Activated gamma-delta T cell treated with anti-CD3 and anti-CD28 coated beads, Interleukin-2, amount 50 U/mL, for 16 hours (primary cell): ENCODE measurements at regions not wholly inside any gene's neighbourhood (a gene's known extent, or its start where the extent isn't known, plus 50 kb on each side); places are given as distances from the start of the nearest gene placed in this dataset.

Source experiments
- DNase-seq: peaks from one replicate; pipeline ENCODE4 v3.0.0-alpha.2; 2020; ENCODE audit warnings: low read depth

GRCh38 chr22:44613196-44613595 is 88.8 kb upstream of the PRR5 start:
- DNase-seq, result no peak

GRCh38 chr22:44611880-44612496 is 90.0 kb upstream of the PRR5 start:
- DNase-seq, result no peak

GRCh38 chr22:44610071-44610470 is 91.9 kb upstream of the PRR5 start:
- no peak for DNase-seq

- DNase-seq, result no peak
Measured at GRCh38 chr22:44609400-44609988, 92.5 kb upstream of the PRR5 start.

GRCh38 chr22:44608597-44609399 is 93.2 kb upstream of the PRR5 start:
- DNase-seq, result no peak

- no peak for DNase-seq
Measured at GRCh38 chr22:44606126-44606525, 95.9 kb upstream of the PRR5 start.

- DNase-seq, result no peak
Measured at GRCh38 chr22:44605486-44605885, 96.5 kb upstream of the PRR5 start.

- no peak for DNase-seq
Measured at GRCh38 chr22:44604991-44605390, 97.0 kb upstream of the PRR5 start.

- no peak for DNase-seq
Measured at GRCh38 chr22:44604455-44604854, 97.5 kb upstream of the PRR5 start.

GRCh38 chr22:44603767-44604166 is 98.2 kb upstream of the PRR5 start:
- no peak for DNase-seq

GRCh38 chr22:44601725-44602124 is 100.3 kb upstream of the PRR5 start:
- no peak for DNase-seq

GRCh38 chr22:44601189-44601588 is 100.8 kb upstream of the PRR5 start:
- DNase-seq, result no peak

GRCh38 chr22:44600207-44600785 is 101.7 kb upstream of the PRR5 start:
- no peak for DNase-seq

GRCh38 chr22:44599500-44600140 is 101.6 kb upstream of the RTL6 start:
- no peak for DNase-seq

- DNase-seq, result no peak
Measured at GRCh38 chr22:44599084-44599483, 101.1 kb upstream of the RTL6 start.

GRCh38 chr22:44597616-44598015 is 99.6 kb upstream of the RTL6 start:
- DNase-seq, result no peak

GRCh38 chr22:44596396-44597125 is 98.5 kb upstream of the RTL6 start:
- no peak for DNase-seq

- DNase-seq, result no peak
Measured at GRCh38 chr22:44595841-44596341, 97.9 kb upstream of the RTL6 start.

- no peak for DNase-seq
Measured at GRCh38 chr22:44594951-44595350, 96.9 kb upstream of the RTL6 start.

- DNase-seq, result no peak
Measured at GRCh38 chr22:44592824-44593148, 94.8 kb upstream of the RTL6 start.

- DNase-seq, result no peak
Measured at GRCh38 chr22:44592126-44592823, 94.2 kb upstream of the RTL6 start.
